ENCODE measurements at regions not wholly inside any gene's neighbourhood (a gene's known extent, or its start where the extent isn't known, plus 50 kb on each side); places are given as distances from the start of the nearest gene placed in this dataset.

DNA sequence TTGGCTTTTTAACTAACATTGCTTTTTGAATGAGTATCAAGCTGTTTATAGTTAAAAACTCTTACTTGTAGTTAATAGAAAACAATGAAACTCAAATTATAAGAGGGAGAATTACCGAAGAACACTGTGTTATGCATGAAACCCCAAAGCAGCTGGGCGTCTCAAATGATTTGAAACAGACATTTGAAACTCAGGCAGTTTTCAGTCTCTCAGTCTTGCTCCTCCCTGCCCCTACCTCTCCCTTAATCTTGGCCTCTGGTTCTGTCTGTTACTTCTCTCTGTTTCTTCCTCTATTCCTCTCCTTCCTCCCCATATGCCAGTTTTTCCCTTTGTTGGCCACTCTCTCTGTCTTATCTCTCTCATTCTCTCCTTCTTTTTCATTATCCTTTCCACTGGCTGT, 118.3 kb upstream of the SYNPR start:
- DNase-seq, result no peak
- H3K4ac ChIP-seq (ENCODE audit: low read depth, low read length), result no peak overlapping the region
- no peak overlapping the region for H4K8ac ChIP-seq (ENCODE audit: low read depth, low read length)
- no peak overlapping the region for H3K18ac ChIP-seq (ENCODE audit: low read length)
- H3K4me2 ChIP-seq (ENCODE audit: low read length), result no peak overlapping the region
- no peak overlapping the region for H3K23ac ChIP-seq (ENCODE audit: low read length)
- H3K4me3 ChIP-seq (ENCODE audit: low read length), result no peak overlapping the region
- no peaks in the 10 kb centered on the region for H3K36me3 ChIP-seq (ENCODE audit: control insufficient read depth, insufficient read depth, low read length)
- H3K27ac ChIP-seq (ENCODE audit: low read depth, low read length), result no peak overlapping the region
- whole genome bisulfite sequencing (ENCODE audit: extremely low coverage, insufficient coverage, low lambda C conversion rate), result no CpG with 5 or more reads among the region's 2 CpGs
- no peaks in the 10 kb centered on the region for H3K4me1 ChIP-seq (ENCODE audit: control insufficient read depth, low read depth, low read length)
- no peak overlapping the region for H2BK5ac ChIP-seq (ENCODE audit: low read length)
- H3K56ac ChIP-seq (ENCODE audit: low read length), result no peak overlapping the region
- no peak overlapping the region for H3K9ac ChIP-seq (ENCODE audit: low read length)
- no peak overlapping the region for H2BK120ac ChIP-seq (ENCODE audit: low read depth, low read length)
- H4K5ac ChIP-seq (ENCODE audit: low read length), result no peak overlapping the region
- H2AK5ac ChIP-seq (ENCODE audit: low read length), result no peak overlapping the region
- H3K79me1 ChIP-seq (ENCODE audit: low read length), result no peaks in the 10 kb centered on the region
- H3K27me3 ChIP-seq (ENCODE audit: insufficient read depth, low read length, poor library complexity), result no peaks in the 10 kb centered on the region
- no peak overlapping the region for H2BK15ac ChIP-seq (replicated peaks; ENCODE audit: low read depth)
- no peaks in the 10 kb centered on the region for H3K79me2 ChIP-seq (ENCODE audit: control insufficient read depth, insufficient read depth, low read length)

DNA sequence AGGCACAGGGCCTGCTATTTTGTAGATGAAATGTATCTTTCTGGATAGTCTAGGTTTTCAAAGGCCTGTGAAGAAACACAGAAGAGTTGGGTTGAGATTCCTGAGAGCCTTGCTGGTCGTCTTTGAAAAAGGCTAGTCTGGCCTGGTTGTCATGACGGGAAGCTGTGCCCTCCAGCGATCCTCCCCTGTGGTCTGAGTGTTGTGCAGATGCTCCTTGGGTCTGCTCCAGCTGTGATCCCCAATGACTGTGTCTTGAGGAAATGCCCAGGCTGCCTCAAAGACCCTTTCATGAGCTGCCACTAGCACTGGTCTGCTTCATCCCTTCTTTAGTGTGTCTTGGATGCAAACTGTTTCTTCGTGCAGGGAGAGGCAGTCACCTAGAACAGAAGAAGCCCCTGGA, 111.0 kb upstream of the SYNPR start:
- DNase-seq, result no peak
- H3K79me1 ChIP-seq (ENCODE audit: low read length), result no peaks in the 10 kb centered on the region
- H2BK15ac ChIP-seq (replicated peaks; ENCODE audit: low read depth), result no peak overlapping the region
- no peak overlapping the region for H3K23ac ChIP-seq (ENCODE audit: low read length)
- no CpG with 5 or more reads among the region's 4 CpGs for WGBS (ENCODE audit: extremely low coverage, insufficient coverage, low lambda C conversion rate)
- H4K8ac ChIP-seq (ENCODE audit: low read depth, low read length), result no peak overlapping the region
- H3K79me2 ChIP-seq (ENCODE audit: control insufficient read depth, insufficient read depth, low read length), result no peaks in the 10 kb centered on the region
- H3K18ac ChIP-seq (ENCODE audit: low read length), result no peak overlapping the region
- H3K4me1 ChIP-seq (ENCODE audit: control insufficient read depth, low read depth, low read length), result no peaks in the 10 kb centered on the region
- no peak overlapping the region for H3K4me3 ChIP-seq (ENCODE audit: low read length)
- H2BK5ac ChIP-seq (ENCODE audit: low read length), result no peak overlapping the region
- no peak overlapping the region for H3K4ac ChIP-seq (ENCODE audit: low read depth, low read length)
- H3K27ac ChIP-seq (ENCODE audit: low read depth, low read length), result no peak overlapping the region
- H3K4me2 ChIP-seq (ENCODE audit: low read length), result no peak overlapping the region
- H3K27me3 ChIP-seq (ENCODE audit: insufficient read depth, low read length, poor library complexity), result no peaks in the 10 kb centered on the region
- H3K36me3 ChIP-seq (ENCODE audit: control insufficient read depth, insufficient read depth, low read length), result no peaks in the 10 kb centered on the region
- H3K9ac ChIP-seq (ENCODE audit: low read length), result no peak overlapping the region
- H2AK5ac ChIP-seq (ENCODE audit: low read length), result no peak overlapping the region
- no peak overlapping the region for H3K56ac ChIP-seq (ENCODE audit: low read length)
- no peak overlapping the region for H4K5ac ChIP-seq (ENCODE audit: low read length)
- H2BK120ac ChIP-seq (ENCODE audit: low read depth, low read length), result no peak overlapping the region

DNA sequence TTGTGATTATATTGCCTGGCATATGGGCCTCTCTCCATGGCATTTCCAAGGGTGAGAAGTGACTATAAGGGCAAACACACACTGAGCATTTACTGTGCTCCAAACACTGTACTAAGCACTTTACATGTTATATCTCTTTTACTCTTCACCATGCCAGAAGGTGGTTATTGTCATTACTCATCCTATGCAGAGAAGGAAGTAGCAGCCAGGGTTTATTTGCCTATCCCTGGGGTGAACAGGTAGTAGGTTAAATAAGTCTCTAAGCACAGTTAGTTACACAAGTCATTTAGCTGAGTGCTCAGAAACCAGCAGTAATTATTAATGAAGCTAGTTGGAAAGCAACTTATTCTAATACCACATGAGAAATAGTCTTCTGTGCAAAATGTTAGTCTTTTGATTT, 109.9 kb upstream of the SYNPR start:
- H2BK120ac ChIP-seq (ENCODE audit: low read depth, low read length), result no peak overlapping the region
- no peak overlapping the region for H3K4ac ChIP-seq (ENCODE audit: low read depth, low read length)
- H3K27me3 ChIP-seq (ENCODE audit: insufficient read depth, low read length, poor library complexity), result no peaks in the 10 kb centered on the region
- H3K4me3 ChIP-seq (ENCODE audit: low read length), result no peak overlapping the region
- H3K4me1 ChIP-seq (ENCODE audit: control insufficient read depth, low read depth, low read length), result no peaks in the 10 kb centered on the region
- no peak overlapping the region for H2BK15ac ChIP-seq (replicated peaks; ENCODE audit: low read depth)
- H3K79me1 ChIP-seq (ENCODE audit: low read length), result no peaks in the 10 kb centered on the region
- no peak overlapping the region for H2AK5ac ChIP-seq (ENCODE audit: low read length)
- no peak overlapping the region for H3K27ac ChIP-seq (ENCODE audit: low read depth, low read length)
- no peak overlapping the region for H4K5ac ChIP-seq (ENCODE audit: low read length)
- no peak overlapping the region for H3K56ac ChIP-seq (ENCODE audit: low read length)
- H4K8ac ChIP-seq (ENCODE audit: low read depth, low read length), result no peak overlapping the region
- H3K23ac ChIP-seq (ENCODE audit: low read length), result no peak overlapping the region
- H3K18ac ChIP-seq (ENCODE audit: low read length), result no peak overlapping the region
- H3K36me3 ChIP-seq (ENCODE audit: control insufficient read depth, insufficient read depth, low read length), result no peaks in the 10 kb centered on the region
- no peak overlapping the region for H3K4me2 ChIP-seq (ENCODE audit: low read length)
- H2BK5ac ChIP-seq (ENCODE audit: low read length), result no peak overlapping the region
- DNase-seq, result no peak
- no peak overlapping the region for H3K9ac ChIP-seq (ENCODE audit: low read length)
- H3K79me2 ChIP-seq (ENCODE audit: control insufficient read depth, insufficient read depth, low read length), result no peaks in the 10 kb centered on the region

DNA sequence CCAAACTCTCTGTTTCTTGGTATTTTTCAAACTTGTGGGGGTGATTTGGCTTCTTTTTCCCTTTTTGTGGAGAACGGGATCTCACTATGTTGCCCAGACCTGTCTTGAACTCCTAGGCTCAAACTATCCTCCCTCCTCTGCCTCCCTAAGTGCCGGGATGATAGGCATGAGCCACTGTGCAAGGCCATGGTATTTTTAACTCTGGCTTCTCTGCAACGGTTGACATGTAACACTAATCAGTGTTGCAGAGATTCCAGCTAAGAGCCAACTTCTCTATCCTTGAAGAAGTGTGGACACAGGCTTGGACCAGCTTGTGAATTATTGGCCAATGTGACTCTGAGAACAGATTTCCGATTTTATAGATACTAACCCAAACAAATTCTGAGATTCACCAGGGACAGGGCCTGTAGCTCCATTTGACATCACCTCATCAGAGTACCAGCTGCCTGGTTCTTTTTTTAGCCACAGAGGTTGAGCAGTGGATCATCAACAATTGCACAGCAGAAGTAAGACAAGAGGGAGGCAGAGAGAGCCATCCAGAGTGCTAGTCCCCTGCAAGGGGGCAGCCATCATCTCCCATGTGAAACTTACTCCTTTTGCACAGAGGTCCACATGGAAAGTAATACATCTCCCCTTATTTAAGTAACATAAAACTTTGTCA, 98.1 kb upstream of the SYNPR start:
- no peak overlapping the region for H2BK120ac ChIP-seq (ENCODE audit: low read depth, low read length)
- H2BK15ac ChIP-seq (replicated peaks; ENCODE audit: low read depth), result no peak overlapping the region
- H2AK5ac ChIP-seq (ENCODE audit: low read length), result no peak overlapping the region
- H3K23ac ChIP-seq (ENCODE audit: low read length), result no peak overlapping the region
- H3K18ac ChIP-seq (ENCODE audit: low read length), result no peak overlapping the region
- no peaks in the 10 kb centered on the region for H3K27me3 ChIP-seq (ENCODE audit: insufficient read depth, low read length, poor library complexity)
- WGBS (ENCODE audit: extremely low coverage, insufficient coverage, low lambda C conversion rate), result no CpG with 5 or more reads among the region's 4 CpGs
- no peaks in the 10 kb centered on the region for H3K79me1 ChIP-seq (ENCODE audit: low read length)
- no peak overlapping the region for H3K27ac ChIP-seq (ENCODE audit: low read depth, low read length)
- H4K5ac ChIP-seq (ENCODE audit: low read length), result no peak overlapping the region
- no peaks in the 10 kb centered on the region for H3K79me2 ChIP-seq (ENCODE audit: control insufficient read depth, insufficient read depth, low read length)
- no peaks in the 10 kb centered on the region for H3K36me3 ChIP-seq (ENCODE audit: control insufficient read depth, insufficient read depth, low read length)
- H3K4ac ChIP-seq (ENCODE audit: low read depth, low read length), result no peak overlapping the region
- H4K8ac ChIP-seq (ENCODE audit: low read depth, low read length), result no peak overlapping the region
- no peak overlapping the region for H3K56ac ChIP-seq (ENCODE audit: low read length)
- H2BK5ac ChIP-seq (ENCODE audit: low read length), result no peak overlapping the region
- no peak overlapping the region for H3K9ac ChIP-seq (ENCODE audit: low read length)
- no peak for DNase-seq
- H3K4me3 ChIP-seq (ENCODE audit: low read length), result no peak overlapping the region
- H3K4me2 ChIP-seq (ENCODE audit: low read length), result no peak overlapping the region
- no peaks in the 10 kb centered on the region for H3K4me1 ChIP-seq (ENCODE audit: control insufficient read depth, low read depth, low read length)

DNA sequence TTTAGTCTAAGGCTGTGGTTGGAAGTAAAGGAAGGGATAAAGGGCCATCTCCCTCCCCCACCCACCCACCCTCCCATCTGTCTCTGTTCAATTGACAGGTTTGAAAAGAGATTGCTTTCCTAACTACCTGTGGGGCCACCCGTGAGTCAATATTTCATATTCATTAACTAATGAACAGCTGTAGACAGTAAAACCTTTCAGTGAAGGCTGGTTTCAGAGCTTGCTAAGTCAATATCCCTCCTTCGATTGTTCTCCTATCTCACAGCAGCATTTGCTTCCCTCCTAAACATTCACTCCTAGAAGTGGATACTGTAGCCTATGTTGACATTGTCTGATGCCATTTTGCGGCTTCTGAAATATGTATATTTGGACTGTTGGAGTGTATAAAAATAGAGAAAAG, 85.9 kb upstream of the SYNPR start:
- peak; percentile 8 for DNase-seq
- WGBS (ENCODE audit: extremely low coverage, insufficient coverage, low lambda C conversion rate), result no CpG with 5 or more reads among the region's 3 CpGs
- no peaks in the 10 kb centered on the region for H3K27me3 ChIP-seq (ENCODE audit: insufficient read depth, low read length, poor library complexity)

DNA sequence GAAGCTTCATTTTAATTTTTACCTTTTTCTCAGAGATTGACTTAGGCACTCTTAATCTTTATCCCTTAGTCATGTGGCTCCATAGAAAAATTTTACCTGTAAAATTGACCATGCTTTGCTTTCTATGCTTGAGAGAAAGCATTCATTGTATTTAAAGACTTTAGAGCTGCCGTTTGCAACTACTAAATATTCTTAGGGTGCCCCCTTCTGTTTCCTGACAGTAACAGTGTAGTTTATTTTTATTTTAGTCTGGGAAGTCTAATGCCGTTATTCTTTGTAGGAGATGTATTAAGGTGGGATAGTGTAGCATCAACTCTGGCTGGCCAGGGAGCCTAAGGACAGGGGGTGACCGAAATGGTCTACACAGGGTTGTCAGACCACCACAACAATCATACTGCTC, 84.5 kb upstream of the SYNPR start:
- WGBS (ENCODE audit: extremely low coverage, insufficient coverage, low lambda C conversion rate), result no CpG with 5 or more reads among the region's 3 CpGs
- Histone ChIP-seq H3K4me2 (ENCODE audit: low read length) (no peak overlapping the region), H3K18ac (ENCODE audit: low read length) (no peak overlapping the region), H2BK15ac (replicated peaks; ENCODE audit: low read depth) (no peak overlapping the region), H4K8ac (ENCODE audit: low read depth, low read length) (no peak overlapping the region), H3K4me1 (ENCODE audit: control insufficient read depth, low read depth, low read length) (no peaks in the 10 kb centered on the region), H2BK120ac (ENCODE audit: low read depth, low read length) (no peak overlapping the region), H2AK5ac (ENCODE audit: low read length) (no peak overlapping the region), H3K23ac (ENCODE audit: low read length) (no peak overlapping the region), H3K9ac (ENCODE audit: low read length) (no peak overlapping the region), H3K4ac (ENCODE audit: low read depth, low read length) (no peak overlapping the region), H3K27ac (ENCODE audit: low read depth, low read length) (no peak overlapping the region), H4K5ac (ENCODE audit: low read length) (no peak overlapping the region), H3K4me3 (ENCODE audit: low read length) (no peak overlapping the region), H3K36me3 (ENCODE audit: control insufficient read depth, insufficient read depth, low read length) (no peaks in the 10 kb centered on the region), H3K27me3 (ENCODE audit: insufficient read depth, low read length, poor library complexity) (no peaks in the 10 kb centered on the region), H3K79me2 (ENCODE audit: control insufficient read depth, insufficient read depth, low read length) (no peaks in the 10 kb centered on the region), H3K79me1 (ENCODE audit: low read length) (no peaks in the 10 kb centered on the region), H3K56ac (ENCODE audit: low read length) (no peak overlapping the region), H2BK5ac (ENCODE audit: low read length) (no peak overlapping the region)
- DNase-seq, result peak; percentile 49

More for the DNA sequence above, 85.9 kb upstream of the SYNPR start:
- H3K4ac ChIP-seq (ENCODE audit: low read depth, low read length), result no peak overlapping the region
- no peaks in the 10 kb centered on the region for H3K36me3 ChIP-seq (ENCODE audit: control insufficient read depth, insufficient read depth, low read length)
- H3K56ac ChIP-seq (ENCODE audit: low read length), result no peak overlapping the region
- no peaks in the 10 kb centered on the region for H3K79me2 ChIP-seq (ENCODE audit: control insufficient read depth, insufficient read depth, low read length)
- no peak overlapping the region for H3K27ac ChIP-seq (ENCODE audit: low read depth, low read length)
- no peak overlapping the region for H4K8ac ChIP-seq (ENCODE audit: low read depth, low read length)
- no peak overlapping the region for H2BK5ac ChIP-seq (ENCODE audit: low read length)
- no peak overlapping the region for H3K18ac ChIP-seq (ENCODE audit: low read length)
- H3K4me2 ChIP-seq (ENCODE audit: low read length), result no peak overlapping the region
- no peak overlapping the region for H3K4me3 ChIP-seq (ENCODE audit: low read length)
- no peak overlapping the region for H2AK5ac ChIP-seq (ENCODE audit: low read length)
- H3K9ac ChIP-seq (ENCODE audit: low read length), result no peak overlapping the region
- H2BK120ac ChIP-seq (ENCODE audit: low read depth, low read length), result no peak overlapping the region
- H3K23ac ChIP-seq (ENCODE audit: low read length), result no peak overlapping the region
- H3K79me1 ChIP-seq (ENCODE audit: low read length), result no peaks in the 10 kb centered on the region
- H3K4me1 ChIP-seq (ENCODE audit: control insufficient read depth, low read depth, low read length), result no peaks in the 10 kb centered on the region
- H2BK15ac ChIP-seq (replicated peaks; ENCODE audit: low read depth), result no peak overlapping the region
- no peak overlapping the region for H4K5ac ChIP-seq (ENCODE audit: low read length)

Data from mesendoderm (in vitro differentiated cells).